HG02885 (cell line): ENCODE measurements at regions not wholly inside any gene's neighbourhood (a gene's known extent, or its start where the extent isn't known, plus 50 kb on each side); places are given as distances from the start of the nearest gene placed in this dataset.

Experiments
- ATAC-seq: cut with Tn5 transposase; IDR thresholded peaks from one replicate; pipeline ENCODE4 v1.9.1; 2021; ENCODE audit warnings: mild to moderate bottlenecking; ENCODE audit not compliant: unreplicated experiment, poor library complexity

DNA sequence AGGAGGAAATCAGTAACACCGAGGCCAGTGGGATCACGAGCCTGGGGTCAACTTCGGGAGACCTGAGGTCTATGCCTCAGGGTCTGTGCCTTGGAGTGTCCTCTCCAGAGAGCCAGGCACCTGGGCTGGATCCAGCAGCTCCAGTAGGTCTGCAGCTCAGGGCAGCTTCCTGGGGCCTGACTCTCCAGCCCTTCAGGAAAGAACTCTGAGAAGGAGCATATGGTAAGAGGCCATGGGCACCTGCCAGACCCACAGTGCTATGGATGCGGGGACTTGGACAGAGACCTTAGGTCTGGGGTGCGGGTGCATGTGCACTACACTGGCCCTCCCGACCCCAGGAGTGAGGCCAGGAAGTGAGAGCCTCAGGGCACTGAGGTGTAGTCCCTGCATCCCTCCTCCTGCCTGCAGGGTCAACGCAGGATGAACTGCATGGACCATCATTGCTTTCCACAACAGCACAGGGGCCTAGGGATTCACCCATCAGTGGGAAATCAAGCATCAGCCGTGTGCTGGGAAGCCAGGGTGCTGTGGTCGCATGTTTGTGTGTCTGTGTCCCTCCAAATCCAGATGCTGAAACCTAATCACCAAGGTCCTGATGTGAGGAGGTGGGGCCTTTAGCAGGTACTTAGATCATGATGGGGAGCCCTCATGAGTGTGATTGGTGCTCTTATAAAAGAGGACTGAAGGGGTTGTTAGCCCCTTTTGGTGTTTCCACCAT, 210.9 kb upstream of the CST7 start:
- no peak for ATAC-seq

DNA sequence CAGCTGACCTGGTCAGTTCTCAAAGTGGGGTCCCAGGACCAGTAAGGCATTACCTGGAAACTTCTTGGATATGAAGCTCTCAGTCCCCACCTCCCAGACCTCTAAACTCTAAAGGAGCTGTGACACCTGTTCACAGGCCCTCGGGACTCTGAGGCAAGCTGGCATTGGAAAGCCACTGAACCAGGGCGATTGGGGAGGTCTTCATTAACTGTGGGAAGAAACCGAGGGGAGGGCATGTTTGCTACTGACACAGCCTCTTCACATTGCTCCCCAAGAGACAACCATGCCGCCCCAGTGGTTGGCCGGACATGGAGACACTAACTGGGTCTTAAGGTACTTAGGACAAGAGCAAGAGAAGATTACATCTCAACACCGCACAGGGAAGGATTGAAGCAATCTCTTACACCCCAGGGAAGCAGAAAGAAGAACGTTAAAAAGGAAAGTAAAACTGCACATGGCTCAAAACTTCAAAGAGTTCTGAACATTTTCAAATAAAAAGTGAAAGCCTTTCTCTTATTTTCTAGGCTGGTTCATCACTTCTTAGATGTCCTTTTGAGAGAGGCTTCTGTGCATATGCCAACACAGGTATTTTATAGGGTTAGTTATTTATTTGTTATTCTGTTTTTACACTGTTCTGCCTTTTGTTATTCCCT, 210.0 kb upstream of the CST7 start:
- ATAC-seq, result peak; percentile 70

DNA sequence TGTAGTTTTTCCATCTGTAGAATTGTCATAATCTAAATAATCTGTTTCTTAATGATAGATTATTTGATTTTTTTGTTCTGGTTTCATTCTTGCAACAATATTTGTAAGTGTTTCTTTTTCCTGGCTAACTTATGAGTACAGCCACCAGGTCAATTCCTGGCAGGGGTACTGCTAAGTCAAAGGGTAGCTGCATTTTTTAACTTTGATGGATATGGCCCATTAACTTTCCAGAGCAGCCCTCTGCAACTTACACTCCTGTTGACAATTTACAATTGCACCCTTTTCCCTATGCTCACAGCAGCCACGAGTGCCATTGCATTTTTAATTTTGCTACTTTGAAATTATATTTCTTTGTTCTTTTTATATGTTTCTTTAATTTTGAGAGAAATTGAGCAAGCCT, 209.3 kb upstream of the CST7 start:
- ATAC-seq, result no peak

DNA sequence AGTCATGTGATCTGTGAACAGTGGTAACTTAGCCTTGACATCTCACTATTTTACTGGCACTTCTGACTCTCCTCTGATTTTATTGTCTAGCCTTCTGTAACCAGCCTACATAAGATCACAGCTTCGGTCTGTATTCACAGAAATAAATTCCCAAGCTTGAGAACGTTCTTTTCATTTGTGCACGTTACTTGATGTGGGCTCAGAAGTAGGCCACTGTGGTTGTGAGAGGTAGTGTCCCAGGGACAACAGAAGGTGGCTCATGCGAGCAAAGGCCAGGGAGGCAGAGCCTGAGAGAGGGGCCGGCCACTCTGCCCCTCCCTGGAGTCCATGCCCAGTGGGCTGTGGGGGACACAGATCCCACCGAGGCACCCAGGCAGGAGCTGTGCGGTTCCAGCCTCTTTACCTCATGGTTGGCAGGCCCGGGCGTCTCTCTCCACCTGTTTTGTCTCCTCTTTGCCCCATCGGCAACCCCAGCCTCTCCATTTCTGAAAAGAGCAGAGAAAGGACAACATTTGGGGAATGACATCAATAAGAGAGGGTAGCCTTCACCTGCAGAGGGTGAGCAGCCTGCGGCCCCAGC, 207.5 kb upstream of the CST7 start:
- ATAC-seq, result no peak

DNA sequence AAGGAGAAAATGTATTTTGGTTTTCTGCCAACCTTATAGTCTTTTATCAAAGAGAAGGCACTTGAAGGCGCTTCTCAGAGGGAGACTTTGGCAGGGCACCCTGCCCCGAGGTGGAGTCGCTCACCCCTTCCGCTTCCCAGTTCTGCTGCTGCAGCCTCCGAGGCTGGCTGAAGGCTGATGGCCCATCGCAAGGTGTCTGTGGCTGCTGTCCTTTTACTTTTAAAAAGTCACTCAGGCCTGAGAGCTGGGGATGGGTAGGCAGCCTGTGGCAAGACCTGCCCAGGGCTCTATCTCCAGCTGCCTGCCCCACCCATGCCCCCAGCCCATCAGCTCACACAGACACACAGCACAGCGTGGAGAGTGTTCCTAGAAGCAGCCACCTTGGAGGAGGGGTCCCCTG, 206.6 kb upstream of the CST7 start:
- ATAC-seq, result no peak

DNA sequence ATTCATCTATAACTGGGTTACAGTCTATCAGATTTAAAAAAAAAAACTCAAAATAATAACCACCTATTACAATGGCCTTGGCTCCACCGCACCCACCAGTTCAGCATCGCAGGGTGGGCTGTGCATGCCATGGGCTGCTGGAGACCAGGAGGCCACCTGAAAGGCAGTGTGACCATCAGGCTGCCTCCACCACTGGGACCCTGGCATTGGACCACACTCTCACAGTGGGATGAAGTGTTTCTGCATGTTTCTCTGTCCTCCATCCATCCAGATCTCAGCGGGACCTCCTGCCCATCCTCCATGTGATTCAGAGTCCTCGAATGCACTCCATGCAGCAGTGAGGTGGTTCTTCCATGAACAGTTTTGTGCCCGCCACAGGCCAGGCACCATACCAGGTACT, 206.1 kb upstream of the CST7 start:
- ATAC-seq, result no peak

DNA sequence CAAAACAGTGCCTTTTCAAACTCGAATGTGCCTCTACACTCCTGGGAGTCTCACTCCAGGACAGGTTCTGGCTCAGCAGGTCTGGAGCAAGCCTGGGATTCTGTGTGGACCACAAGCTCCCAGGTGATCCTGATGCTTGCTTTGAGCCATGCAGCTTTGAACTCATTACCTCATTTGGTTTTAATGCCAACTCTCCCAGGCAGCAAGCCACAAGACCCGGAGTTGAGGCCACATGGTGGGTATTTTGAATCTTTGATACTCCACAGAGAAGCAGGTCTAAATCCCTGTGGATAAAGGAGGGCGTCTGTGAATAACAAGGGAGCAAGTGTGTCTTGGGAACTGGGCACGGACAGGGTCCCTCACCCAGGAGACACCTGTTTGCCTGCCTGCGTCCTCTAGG, 205.4 kb upstream of the CST7 start:
- no peak for ATAC-seq

DNA sequence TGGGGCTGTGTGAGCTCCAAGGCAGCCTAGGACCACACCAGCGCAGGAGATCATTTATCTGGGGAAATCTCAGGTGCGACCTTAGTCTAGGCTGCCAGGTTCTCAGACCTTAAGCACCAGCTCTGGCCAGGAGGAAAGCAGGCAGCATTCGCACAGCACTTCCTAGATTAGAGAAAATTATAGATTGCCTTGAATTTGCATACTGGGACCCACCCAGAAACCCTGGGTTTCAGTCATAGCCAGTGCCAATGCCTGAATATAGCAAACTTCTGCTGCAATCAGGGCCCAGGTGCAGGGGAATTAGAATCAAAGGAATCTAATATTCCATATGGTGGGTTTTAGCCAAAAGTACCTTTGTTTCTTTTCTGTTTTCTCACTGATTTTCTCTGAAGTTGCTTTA, 204.3 kb upstream of the CST7 start:
- no peak for ATAC-seq

DNA sequence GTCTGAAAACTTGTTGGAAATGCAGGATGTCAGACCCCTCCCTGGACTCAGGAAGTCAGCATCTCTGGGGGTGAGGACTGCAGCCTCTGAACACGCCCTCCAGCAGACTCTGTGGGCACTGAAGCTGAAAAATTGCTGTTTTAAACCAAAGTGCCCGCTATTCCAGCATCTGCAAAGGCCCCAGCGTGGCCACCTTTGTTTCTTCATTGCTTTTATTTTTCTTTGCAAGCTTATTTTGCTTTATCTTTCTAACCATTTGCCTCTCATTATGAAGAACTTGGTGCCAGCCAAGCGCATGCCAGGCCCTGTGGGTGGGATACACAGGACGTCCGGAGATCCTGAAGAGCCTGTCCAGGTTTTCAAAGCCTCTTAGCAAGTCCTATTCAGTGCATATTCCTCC, 203.9 kb upstream of the CST7 start:
- no peak for ATAC-seq

DNA sequence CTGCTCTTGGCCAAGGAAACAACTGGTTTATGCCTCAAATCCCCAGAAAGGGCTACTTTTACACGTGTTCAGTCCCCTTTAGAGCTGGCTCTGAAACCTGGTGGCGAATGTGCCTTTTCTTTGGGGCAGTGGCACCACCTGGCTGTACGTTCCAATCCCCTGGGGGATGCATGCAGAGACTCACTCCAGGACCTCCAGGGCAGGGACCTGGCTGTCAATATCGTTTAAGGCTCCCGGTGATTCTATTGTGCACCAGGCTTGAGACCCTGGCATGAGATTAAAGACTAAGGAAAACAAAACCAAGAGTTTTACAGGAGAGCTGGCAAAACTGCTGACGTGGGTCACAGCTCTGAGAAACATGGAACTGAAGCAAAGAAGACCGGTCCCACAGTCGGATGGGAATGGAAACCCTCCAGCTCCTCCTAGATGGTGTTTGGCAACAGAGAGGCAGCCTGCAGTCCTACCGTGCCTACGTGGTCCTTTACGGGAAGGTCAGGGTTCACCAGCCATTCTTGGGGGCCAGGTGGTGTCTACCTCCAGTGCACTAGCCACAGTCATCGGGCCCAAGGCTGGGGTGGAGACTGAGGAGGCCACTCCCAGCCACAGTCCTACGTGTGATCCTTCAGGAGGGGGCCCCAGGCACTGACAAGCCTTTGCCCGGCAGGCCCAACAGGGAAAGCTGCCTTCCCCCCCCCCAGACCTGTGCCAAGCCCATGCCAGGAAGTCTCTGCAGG, 203.3 kb upstream of the CST7 start:
- no peak for ATAC-seq

DNA sequence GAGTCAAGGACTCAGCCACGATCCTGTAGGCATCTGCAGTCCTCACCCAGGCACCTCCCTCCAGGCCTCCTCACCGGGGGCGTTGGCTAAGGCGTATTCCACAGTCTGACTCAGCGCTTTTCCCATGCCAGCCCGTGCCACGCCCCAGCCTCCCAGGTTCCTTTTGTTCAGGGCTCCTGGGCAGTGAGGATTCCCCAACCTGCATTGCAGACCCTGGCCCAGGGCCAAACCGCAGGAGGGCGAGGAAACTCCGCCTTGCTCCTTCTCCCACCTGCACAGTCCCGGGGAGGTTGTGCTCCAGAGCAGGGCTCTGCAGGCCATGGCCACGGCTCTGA, 202.8 kb upstream of the CST7 start:
- no peak for ATAC-seq

DNA sequence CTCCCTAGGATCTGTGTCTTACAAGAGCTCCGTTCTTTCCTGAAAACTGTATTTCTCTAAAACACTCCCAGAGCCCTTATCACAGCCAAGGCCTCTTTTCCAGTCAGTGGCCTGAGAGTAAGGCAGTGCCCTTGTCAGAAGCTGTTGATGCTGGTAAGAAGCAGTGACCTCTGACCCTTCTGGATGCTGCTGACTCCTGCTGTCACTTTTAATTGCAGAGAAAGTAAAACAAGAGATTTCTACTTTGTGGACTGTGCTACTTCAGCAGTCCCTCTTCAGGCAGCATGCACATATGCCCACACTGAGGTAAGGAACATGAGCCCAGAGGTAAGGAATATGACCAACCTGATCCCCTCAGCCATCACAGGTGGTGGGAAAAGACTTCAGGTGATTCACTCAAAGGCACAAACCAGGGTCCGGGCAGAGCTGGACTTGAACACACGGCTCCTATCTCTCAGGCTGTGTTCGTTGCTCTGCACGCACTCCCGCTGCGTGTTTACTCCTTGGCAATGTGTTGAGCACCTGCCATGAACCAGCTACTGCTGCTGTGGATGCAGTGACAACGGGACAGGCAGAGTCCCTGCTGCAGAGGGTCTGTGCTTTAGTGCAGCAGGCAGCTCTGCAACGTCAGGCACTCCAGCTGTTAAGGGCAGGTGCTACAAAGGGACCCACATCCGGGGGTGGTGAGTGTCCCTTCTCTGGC, 201.9 kb upstream of the CST7 start:
- ATAC-seq, result no peak

DNA sequence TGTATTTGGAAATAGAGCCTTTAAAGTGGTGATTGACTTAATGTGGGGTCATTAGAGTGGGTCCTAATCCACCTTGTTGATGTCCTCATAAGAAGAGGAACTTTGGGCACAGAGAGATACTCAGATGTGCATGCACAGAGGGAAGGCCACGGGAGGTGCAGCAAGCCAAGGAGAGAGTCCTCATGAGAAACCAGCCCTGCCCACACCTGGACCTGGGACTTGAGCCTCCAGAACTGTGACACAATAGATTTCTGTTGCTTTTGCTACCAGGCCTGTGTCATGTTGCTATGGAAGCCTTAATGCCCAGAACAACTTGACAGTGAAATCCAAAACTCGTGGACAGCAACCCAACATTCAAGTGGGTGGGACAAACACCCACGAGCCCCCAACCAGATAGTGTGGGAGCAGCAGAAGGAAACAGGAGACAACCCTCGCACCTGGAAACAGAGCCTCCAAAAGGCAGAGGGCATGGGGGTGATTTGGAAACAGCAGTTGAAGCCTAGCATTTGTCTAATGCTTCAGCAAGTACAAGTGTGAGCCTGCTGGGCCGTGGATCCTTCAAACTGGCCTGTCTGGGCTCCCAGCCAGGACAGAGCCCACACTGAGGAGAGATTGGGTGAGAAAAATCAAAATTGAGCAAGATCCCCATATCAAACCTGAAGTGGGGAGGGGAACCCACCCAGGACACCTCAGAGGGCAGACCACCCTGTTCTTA, 201.0 kb upstream of the CST7 start:
- ATAC-seq, result no peak

DNA sequence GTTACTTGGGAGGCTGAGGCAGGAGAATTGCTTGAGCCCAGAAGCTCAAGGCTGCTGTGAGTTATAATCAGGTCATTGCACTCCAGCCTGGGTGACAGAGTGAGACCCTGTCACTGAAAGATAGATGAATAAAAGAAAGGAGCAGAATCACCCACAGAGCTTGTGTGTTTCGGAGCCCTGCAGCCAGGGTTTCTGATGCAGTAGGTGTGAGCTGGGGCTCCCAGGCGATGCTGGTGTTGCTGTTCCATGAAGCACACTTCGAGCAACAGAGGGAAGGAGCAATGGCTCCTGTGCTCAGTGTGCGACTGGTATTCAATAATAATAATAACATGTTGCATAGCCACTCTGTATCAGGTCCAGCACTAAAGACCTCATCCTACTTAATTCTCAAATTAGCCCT, 197.5 kb upstream of the CST7 start:
- ATAC-seq, result no peak

DNA sequence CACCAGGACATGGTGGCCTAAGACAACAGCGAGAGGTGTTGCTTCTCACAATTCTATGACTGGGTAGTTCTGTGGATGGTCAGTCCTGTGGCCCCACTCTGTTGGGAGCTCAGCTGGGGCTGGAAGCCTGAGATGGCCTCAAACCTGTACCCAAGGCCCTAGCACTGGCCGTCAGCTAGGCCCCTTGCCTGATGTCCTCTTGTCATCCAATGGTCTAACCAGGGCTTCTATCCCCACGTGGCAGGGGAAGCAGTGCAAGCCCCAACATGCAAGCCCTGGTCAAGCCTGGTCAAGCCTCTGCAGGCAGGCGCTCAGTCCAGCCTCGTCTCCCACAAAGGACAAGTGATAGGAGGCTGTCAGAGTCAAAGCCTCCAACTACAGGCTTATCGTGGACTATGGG, 196.5 kb upstream of the CST7 start:
- ATAC-seq, result no peak

DNA sequence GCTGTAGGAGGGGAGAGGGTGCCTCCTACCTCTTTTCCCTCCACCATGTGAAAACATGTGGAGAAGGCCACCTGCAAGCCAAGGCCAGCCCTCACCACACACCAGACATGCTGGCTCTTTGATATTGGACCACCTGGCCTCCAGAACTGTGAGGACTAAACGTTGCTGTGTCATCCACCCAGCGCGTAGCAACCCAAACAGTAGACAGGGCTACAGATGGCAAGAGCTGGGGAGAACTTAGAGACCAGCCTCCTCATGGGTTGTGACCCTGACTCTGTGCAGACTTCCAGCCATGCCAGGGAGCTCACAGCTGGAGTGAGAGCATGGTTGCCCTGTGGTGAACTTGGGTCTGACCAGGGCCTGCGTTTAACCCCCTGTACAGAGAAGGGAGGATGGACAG, 195.9 kb upstream of the CST7 start:
- ATAC-seq, result no peak

DNA sequence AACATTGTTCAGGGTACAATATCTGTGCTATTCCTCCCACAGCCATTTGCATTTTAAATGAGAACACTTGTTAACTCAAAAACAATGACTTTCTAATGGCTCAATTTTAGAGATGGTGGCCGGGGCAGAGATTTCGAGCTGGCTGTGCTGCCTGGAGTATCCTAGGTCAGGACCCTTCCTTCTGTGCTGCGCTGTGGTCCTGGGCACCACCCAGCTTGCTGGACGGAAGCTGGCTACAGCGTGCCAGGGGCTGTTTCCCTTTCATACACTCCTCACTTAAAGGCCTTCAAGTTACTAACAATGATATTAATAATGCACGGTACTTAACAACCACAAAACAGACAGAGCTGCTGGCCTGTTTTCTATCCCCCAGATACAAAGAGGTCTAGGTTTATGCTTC, 194.4 kb upstream of the CST7 start:
- no peak for ATAC-seq

DNA sequence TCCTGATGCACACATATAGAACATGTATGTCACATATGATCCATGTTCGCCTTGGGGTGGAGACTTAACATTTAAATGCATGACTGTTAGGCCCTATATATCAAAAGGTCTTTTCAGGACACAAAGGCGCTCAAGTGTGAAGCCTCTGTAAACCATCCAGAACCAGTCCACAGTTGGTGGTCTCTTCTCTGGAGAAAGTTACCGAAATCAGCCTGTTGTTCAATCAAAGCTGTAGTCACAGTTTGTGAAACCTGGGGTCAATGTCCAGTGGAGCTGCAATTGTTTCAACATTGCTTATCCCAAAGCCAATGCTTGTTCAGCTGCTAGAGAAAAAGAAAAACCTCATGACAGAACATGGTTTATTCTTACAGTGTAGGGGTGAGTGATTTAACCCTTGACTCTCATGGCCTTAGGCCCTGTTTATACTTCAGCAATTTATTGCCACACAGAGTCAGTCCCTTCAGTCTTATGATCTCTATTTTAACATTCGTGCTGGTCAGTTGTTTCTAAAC, 193.6 kb upstream of the CST7 start:
- no peak for ATAC-seq

DNA sequence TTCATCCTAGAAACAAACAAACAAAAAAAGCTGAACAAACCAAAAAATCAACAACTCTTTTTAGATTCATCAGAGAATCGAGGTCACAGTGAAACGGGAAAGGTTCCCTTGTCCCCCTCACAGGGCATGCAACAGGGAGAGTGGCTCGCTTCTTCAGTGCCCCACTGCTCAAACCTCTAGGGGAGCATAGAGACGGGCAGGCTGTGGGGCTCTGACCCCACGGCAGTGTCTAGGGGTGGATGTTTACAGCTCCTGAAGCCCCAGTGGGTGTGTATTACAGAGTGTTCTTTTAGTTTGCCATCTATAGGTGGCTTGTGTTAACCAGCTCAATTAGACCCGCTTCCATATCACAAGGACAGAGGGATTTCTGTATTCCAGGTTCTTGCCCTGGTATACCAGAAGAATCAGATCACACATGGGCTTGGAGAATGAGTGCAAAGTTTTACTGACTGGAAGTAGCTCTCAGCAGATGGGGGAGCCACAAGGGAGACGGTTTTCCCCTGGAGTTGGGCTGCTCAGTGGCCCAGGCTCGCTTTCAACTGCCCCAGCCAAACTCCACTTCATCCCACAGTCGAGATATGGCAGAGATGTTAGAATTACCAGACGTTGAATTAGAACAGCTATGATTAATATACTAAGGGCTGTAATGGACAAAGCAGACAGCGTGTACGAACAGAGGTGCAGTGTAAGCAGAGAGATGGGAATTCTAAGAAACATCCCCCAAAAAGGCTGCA, 192.6 kb upstream of the CST7 start:
- no peak for ATAC-seq
